ENCODE measurements at regions not wholly inside any gene's neighbourhood (a gene's known extent, or its start where the extent isn't known, plus 50 kb on each side); places are given as distances from the start of the nearest gene placed in this dataset.

- H3K27ac ChIP-seq, result no peak overlapping the region
- TF ChIP-seq CTCF (conservative IDR thresholded peaks at IDR 0.05; ENCODE audit: low read depth), result no peak
- ChIA-PET CTCF (interaction anchor here (0.6 kb wide), 1 partner anchor 845 kb away, joined by 4 read pairs; no protein-coding TSS in a partner anchor), POLR2A (ENCODE audit: low non-redundant PET) (no interaction called here)
- DNase-seq (ENCODE audit: low spot score), result no peak
Observed at GRCh38 chr4:162237676-162238075, 73.9 kb upstream of the FSTL5 start.

- POLR2A ChIA-PET (ENCODE audit: low non-redundant PET), result no interaction called here
- no peak overlapping the region for H3K27ac ChIP-seq
- TF ChIP-seq CTCF (conservative IDR thresholded peaks at IDR 0.05; ENCODE audit: low read depth), result no peak
- DNase-seq (ENCODE audit: low spot score), result no peak
- CTCF ChIA-PET, result no interaction called here
Observed at GRCh38 chr4:162234595-162234994, 70.8 kb upstream of the FSTL5 start.

GRCh38 chr4:162232349-162232748 lies 68.5 kb upstream of the FSTL5 start:
- H3K27ac ChIP-seq, result no peak overlapping the region
- DNase-seq (ENCODE audit: low spot score), result no peak
- TF ChIP-seq CTCF (conservative IDR thresholded peaks at IDR 0.05; ENCODE audit: low read depth), result no peak
- ChIA-PET CTCF (no interaction called here), POLR2A (ENCODE audit: low non-redundant PET) (no interaction called here)

GRCh38 chr4:162229670-162230069 lies 65.9 kb upstream of the FSTL5 start:
- POLR2A ChIA-PET (ENCODE audit: low non-redundant PET), result no interaction called here
- no peak overlapping the region for H3K27ac ChIP-seq
- no peak for DNase-seq (ENCODE audit: low spot score)
- no peak for TF ChIP-seq CTCF (conservative IDR thresholded peaks at IDR 0.05; ENCODE audit: low read depth)
- CTCF ChIA-PET, result no interaction called here

- H3K27ac ChIP-seq, result no peak overlapping the region
- DNase-seq (ENCODE audit: low spot score), result no peak
- CTCF ChIA-PET, result no interaction called here
- TF ChIP-seq CTCF (conservative IDR thresholded peaks at IDR 0.05; ENCODE audit: low read depth), result no peak
- POLR2A ChIA-PET (ENCODE audit: low non-redundant PET), result no interaction called here
Observed at GRCh38 chr4:162221148-162221547, 57.3 kb upstream of the FSTL5 start.

Measured in RWPE1 (cell line).